Neural progenitor cell (in vitro differentiated cells): ENCODE measurements at regions not wholly inside any gene's neighbourhood (a gene's known extent, or its start where the extent isn't known, plus 50 kb on each side); places are given as distances from the start of the nearest gene placed in this dataset.

ENCODE experiments used
- CTCF ChIP-seq: fragments of 200-600 bp; sonication (generic); IDR thresholded peaks from 2 replicates; pipeline ENCODE4 v1.5.1; 2017; ENCODE audit warnings: antibody characterized with exemption, mild to moderate bottlenecking
- EZH2 ChIP-seq: fragments of 200-600 bp; sonication (generic); IDR thresholded peaks from 2 replicates; pipeline ENCODE4 v1.6.1; 2017; ENCODE audit warnings: antibody characterized with exemption, mild to moderate bottlenecking, moderate library complexity

DNA sequence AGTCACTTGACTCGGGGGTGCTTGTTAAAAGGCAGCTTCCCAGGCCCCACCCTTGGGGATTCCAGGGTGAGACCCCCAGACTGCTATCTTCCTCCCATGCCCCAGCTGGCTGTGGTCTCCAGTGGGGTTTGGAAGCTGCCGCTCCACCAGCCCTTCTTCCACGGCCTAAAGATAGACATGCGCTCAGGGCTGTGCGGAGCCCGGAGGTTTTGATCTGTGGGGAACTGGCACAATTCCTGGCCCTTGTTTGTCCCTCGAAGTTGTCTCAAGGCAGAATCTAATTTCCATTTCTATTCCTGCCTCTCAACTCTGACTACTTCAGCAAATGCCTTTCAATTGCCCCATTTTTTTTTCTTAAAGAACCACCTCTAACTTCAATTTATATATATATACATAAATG, 120.7 kb upstream of the SRSF6 start:
- TF ChIP-seq CTCF (no peak), EZH2 (no peak)
